NCI-H146 treated with DMSO at 0.1 percent for 48 hours (cell line): ENCODE measurements at regions not wholly inside any gene's neighbourhood (a gene's known extent, or its start where the extent isn't known, plus 50 kb on each side); places are given as distances from the start of the nearest gene placed in this dataset.
"Not testable (repeated sequence)": the region's sequence is repeated elsewhere in the genome, so short reads cannot be mapped to it uniquely, and the experiment has no call there.

Experiments used
- DNase-seq: peaks from one replicate; lab custom pipeline; 2025; ENCODE audit not compliant: unreplicated experiment; lab: John Stamatoyannopoulos, UW

- DNase-seq, result no peak
These were observed 488.7 kb downstream of the JRKL start for GRCh38 chr11:96878299-96879051.

GRCh38 chr11:96882622-96883021, 492.8 kb downstream of the JRKL start:
- not testable (repeated sequence) for DNase-seq

- no peak for DNase-seq
These were observed 495.6 kb downstream of the JRKL start for GRCh38 chr11:96885405-96885804.

- DNase-seq, result no peak
These were observed 496.1 kb downstream of the JRKL start for GRCh38 chr11:96885912-96886311.

- DNase-seq, result no peak
These were observed 504.2 kb downstream of the JRKL start for GRCh38 chr11:96893988-96894387.

- DNase-seq, result no peak
These were observed 504.8 kb downstream of the JRKL start for GRCh38 chr11:96894587-96894986.

GRCh38 chr11:96899971-96900370, 510.2 kb downstream of the JRKL start:
- no peak for DNase-seq

GRCh38 chr11:96905143-96905542, 515.3 kb downstream of the JRKL start:
- no peak for DNase-seq

GRCh38 chr11:96905663-96906062, 515.9 kb downstream of the JRKL start:
- no peak for DNase-seq

GRCh38 chr11:96906476-96906875, 516.7 kb downstream of the JRKL start:
- DNase-seq, result no peak

GRCh38 chr11:96925862-96926261, 536.0 kb downstream of the JRKL start:
- DNase-seq, result no peak

- no peak for DNase-seq
These were observed 550.4 kb downstream of the JRKL start for GRCh38 chr11:96940227-96940626.

GRCh38 chr11:96942855-96943254, 553.0 kb downstream of the JRKL start:
- no peak for DNase-seq

GRCh38 chr11:96943970-96944369, 554.2 kb downstream of the JRKL start:
- DNase-seq, result no peak

GRCh38 chr11:96948066-96948465, 558.3 kb downstream of the JRKL start:
- no peak for DNase-seq

GRCh38 chr11:96949464-96949863, 559.7 kb downstream of the JRKL start:
- DNase-seq, result no peak

- no peak for DNase-seq
These were observed 564.9 kb downstream of the JRKL start for GRCh38 chr11:96954587-96955242.

GRCh38 chr11:96960476-96960875, 570.7 kb downstream of the JRKL start:
- DNase-seq, result no peak

GRCh38 chr11:96960926-96961325, 571.1 kb downstream of the JRKL start:
- no peak for DNase-seq

- no peak for DNase-seq
These were observed 572.1 kb downstream of the JRKL start for GRCh38 chr11:96961931-96962330.

GRCh38 chr11:96963375-96963774, 573.6 kb downstream of the JRKL start:
- DNase-seq, result no peak

GRCh38 chr11:96964661-96965060, 574.8 kb downstream of the JRKL start:
- no peak for DNase-seq

GRCh38 chr11:96967616-96968015, 577.8 kb downstream of the JRKL start:
- no peak for DNase-seq
